Stimulated activated CD8-positive, alpha-beta memory T cell treated with anti-CD3 and anti-CD28 coated beads, Interleukin-12 subunit alpha, Interleukin-12 subunit beta, amount 100 ng/mL, for 1 hour (primary cell): ENCODE measurements at regions not wholly inside any gene's neighbourhood (a gene's known extent, or its start where the extent isn't known, plus 50 kb on each side); places are given as distances from the start of the nearest gene placed in this dataset.
"Not testable (repeated sequence)": the region's sequence is repeated elsewhere in the genome, so short reads cannot be mapped to it uniquely, and the experiment has no call there.

Experiments used
- DNase-seq: peaks from one replicate; pipeline ENCODE4 v3.0.0-alpha.2; 2020; ENCODE audit warnings: low read depth

- DNase-seq: not testable (repeated sequence)
Measured at GRCh38 chr2:34677591-34677990, 1078.5 kb upstream of the FAM98A start.

GRCh38 chr2:34677119-34677531 lies 1078.0 kb upstream of the FAM98A start:
- DNase-seq: not testable (repeated sequence)

GRCh38 chr2:34670482-34670881 lies 1071.4 kb upstream of the FAM98A start:
- no peak for DNase-seq

GRCh38 chr2:34666821-34667220 lies 1067.7 kb upstream of the FAM98A start:
- no peak for DNase-seq

- DNase-seq: no peak
Measured at GRCh38 chr2:34664266-34664665, 1065.2 kb upstream of the FAM98A start.

- no peak for DNase-seq
Measured at GRCh38 chr2:34663314-34663713, 1064.2 kb upstream of the FAM98A start.

- no peak for DNase-seq
Measured at GRCh38 chr2:34660741-34661140, 1061.6 kb upstream of the FAM98A start.

- DNase-seq: no peak
Measured at GRCh38 chr2:34656632-34657031, 1057.5 kb upstream of the FAM98A start.

GRCh38 chr2:34652636-34653035 lies 1053.5 kb upstream of the FAM98A start:
- DNase-seq: no peak

- DNase-seq: no peak
Measured at GRCh38 chr2:34646901-34647300, 1047.8 kb upstream of the FAM98A start.

- DNase-seq: no peak
Measured at GRCh38 chr2:34632327-34632726, 1033.2 kb upstream of the FAM98A start.

GRCh38 chr2:34627003-34627402 lies 1027.9 kb upstream of the FAM98A start:
- DNase-seq: no peak

- DNase-seq: no peak
Measured at GRCh38 chr2:34604164-34604563, 1005.1 kb upstream of the FAM98A start.

GRCh38 chr2:34602262-34602661 lies 1003.2 kb upstream of the FAM98A start:
- DNase-seq: no peak

GRCh38 chr2:34601561-34601960 lies 1002.5 kb upstream of the FAM98A start:
- no peak for DNase-seq

- no peak for DNase-seq
Measured at GRCh38 chr2:34578641-34579040, 979.5 kb upstream of the FAM98A start.

GRCh38 chr2:34570266-34570872 lies 971.3 kb upstream of the FAM98A start:
- DNase-seq: no peak

GRCh38 chr2:34567128-34567527 lies 968.0 kb upstream of the FAM98A start:
- no peak for DNase-seq

- no peak for DNase-seq
Measured at GRCh38 chr2:34552337-34552736, 953.2 kb upstream of the FAM98A start.

GRCh38 chr2:34549710-34550345 lies 950.7 kb upstream of the FAM98A start:
- no peak for DNase-seq

- DNase-seq: no peak
Measured at GRCh38 chr2:34547900-34548299, 948.8 kb upstream of the FAM98A start.

GRCh38 chr2:34547340-34547739 lies 948.2 kb upstream of the FAM98A start:
- DNase-seq: no peak

- DNase-seq: no peak
Measured at GRCh38 chr2:34545486-34546136, 946.5 kb upstream of the FAM98A start.

GRCh38 chr2:34534761-34535160 lies 935.7 kb upstream of the FAM98A start:
- no peak for DNase-seq
